IPS DF 6.9 (cell line): ENCODE measurements at regions not wholly inside any gene's neighbourhood (a gene's known extent, or its start where the extent isn't known, plus 50 kb on each side); places are given as distances from the start of the nearest gene placed in this dataset.
A peak's percentile ranks its signal among the peaks of the same experiment; 100 is the strongest.
"Not testable (repeated sequence)": the region's sequence is repeated elsewhere in the genome, so short reads cannot be mapped to it uniquely, and the experiment has no call there.

ENCODE experiments used
- DNase-seq: peaks from one replicate; pipeline ENCODE4 v3.0.0-alpha.2; 2013; ENCODE audit warnings: low read depth, low spot score
- H3K27ac ChIP-seq: one replicate; pipeline ENCODE4 v1.5.1; 2013; ENCODE audit warnings: low read length, control low read depth
- H3K27me3 ChIP-seq: 2 replicates; pipeline ENCODE4 v1.6.1; 2013; ENCODE audit warnings: mild to moderate bottlenecking, low read length; ENCODE audit not compliant: control insufficient read depth, insufficient read depth
- H3K36me3 ChIP-seq: 2 replicates; pipeline ENCODE4 v1.6.1; 2013; ENCODE audit warnings: low read length; ENCODE audit not compliant: control insufficient read depth, insufficient read depth
- H3K4me1 ChIP-seq: 2 replicates; pipeline ENCODE4 v1.6.1; 2013; ENCODE audit warnings: low read length; ENCODE audit not compliant: control insufficient read depth, insufficient read depth
- H3K4me3 ChIP-seq: 2 replicates; pipeline ENCODE4 v1.5.1; 2013; ENCODE audit warnings: mild to moderate bottlenecking, low read length
- H3K9me3 ChIP-seq: 2 replicates; pipeline ENCODE4 v1.6.1; 2013; ENCODE audit warnings: low read length, inconsistent platforms; ENCODE audit not compliant: control insufficient read depth, insufficient read depth
- WGBS: extraction: QIAGEN DNeasy Blood & Tissue Kit; methylation state at CpG from one replicate; pipeline ENCODE4 v1.1.7; 2013; ENCODE audit warnings: mixed read lengths, missing lambda C conversion rate; ENCODE audit not compliant: insufficient read length, insufficient coverage; 5-methylcytosine and 5-hydroxymethylcytosine counted together

DNA sequence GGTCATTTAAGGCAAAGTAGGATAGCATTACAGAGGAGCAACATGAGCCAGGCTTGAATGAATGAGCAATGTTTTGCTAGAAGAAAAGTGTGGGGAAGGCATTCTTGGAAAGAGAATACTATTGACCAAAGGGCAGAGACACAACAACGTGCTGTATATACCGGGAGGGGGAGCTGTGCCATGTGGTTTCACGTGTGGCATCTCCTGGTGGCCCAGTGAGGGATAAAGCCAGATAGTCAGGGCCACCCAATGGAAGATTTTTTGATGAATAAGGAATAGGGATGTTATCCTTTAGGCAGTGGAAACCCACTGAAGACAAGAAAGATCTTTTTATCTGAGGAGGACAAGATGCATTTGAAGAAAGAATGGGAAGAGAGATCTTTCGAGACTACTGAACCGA is 90.2 kb downstream of the ATP6V0E2 start:
- H3K36me3 ChIP-seq, DNase-seq, H3K4me1 ChIP-seq, H3K27ac ChIP-seq, H3K9me3 ChIP-seq, H3K4me3 ChIP-seq, H3K27me3 ChIP-seq: not testable (repeated sequence)
- WGBS, result no CpG with 5 or more reads among the region's 5 CpGs

DNA sequence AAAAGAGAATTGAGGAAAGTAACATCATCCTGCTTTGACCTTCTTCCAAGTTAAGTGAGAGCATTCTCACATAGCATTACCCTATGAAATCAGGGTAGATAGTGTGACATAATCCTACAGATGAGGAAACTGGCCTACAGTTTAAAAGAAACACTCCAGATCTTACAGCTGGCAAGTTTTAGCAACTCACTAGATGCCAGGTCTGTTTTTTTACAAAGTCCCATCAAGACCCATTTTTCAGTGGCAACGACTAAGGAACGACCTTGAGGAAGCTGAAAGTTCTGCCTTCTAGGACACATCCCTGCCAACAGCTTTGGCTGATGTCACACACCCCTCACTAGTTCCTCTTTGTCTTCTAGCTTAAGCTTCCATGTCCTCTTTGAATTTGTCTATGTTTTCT is 92.7 kb downstream of the ATP6V0E2 start:
- not testable (repeated sequence) for DNase-seq

DNA sequence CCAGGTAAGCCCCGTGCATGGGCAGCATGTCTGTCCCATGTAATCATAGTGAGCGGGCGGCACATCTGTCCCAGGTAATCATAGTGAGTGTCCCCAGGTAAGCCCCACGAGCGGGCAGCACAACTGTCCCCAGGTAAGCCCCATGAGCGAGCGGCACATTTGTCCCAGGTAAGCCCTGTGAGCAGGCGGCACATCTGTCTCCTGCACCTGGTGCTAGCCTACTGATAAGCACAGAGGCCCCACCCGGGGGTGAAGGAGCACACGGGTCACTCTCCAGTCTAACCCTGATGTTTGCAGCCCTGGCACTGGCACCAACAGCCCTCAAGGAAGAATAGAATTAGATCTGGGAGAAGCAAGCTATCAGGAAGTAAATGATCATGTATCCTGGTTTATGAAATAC is 99.2 kb downstream of the ATP6V0E2 start:
- not testable (repeated sequence) for H3K27ac ChIP-seq, H3K27me3 ChIP-seq, H3K36me3 ChIP-seq, H3K9me3 ChIP-seq, H3K4me3 ChIP-seq, H3K4me1 ChIP-seq, DNase-seq
- no CpG with 5 or more reads among the region's 10 CpGs for WGBS

More for the DNA sequence above, 92.7 kb downstream of the ATP6V0E2 start:
- H3K27ac ChIP-seq, H3K4me3 ChIP-seq, H3K27me3 ChIP-seq, H3K9me3 ChIP-seq, H3K4me1 ChIP-seq, H3K36me3 ChIP-seq: not testable (repeated sequence)
- no CpG with 5 or more reads among the region's 2 CpGs for WGBS

DNA sequence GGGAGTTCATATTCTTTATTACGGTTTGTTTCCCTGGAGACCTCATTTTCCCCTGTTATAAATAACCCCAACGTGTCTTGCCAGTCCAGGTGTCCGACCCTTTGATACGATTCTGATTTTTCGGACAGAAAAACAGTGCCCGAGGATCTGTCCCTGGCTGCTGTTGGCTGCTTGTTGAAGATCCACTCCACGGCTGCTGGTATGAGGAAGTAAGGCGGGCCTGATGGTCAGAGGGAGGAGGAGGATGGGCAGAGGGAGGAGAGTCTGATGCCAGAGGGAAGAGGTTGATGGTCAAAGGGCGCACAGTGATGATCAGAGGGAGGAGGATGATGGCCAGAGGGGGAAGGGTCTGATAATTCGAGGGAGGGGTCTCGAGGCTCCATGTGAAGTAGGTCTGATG is 99.9 kb downstream of the ATP6V0E2 start:
- H3K4me3 ChIP-seq, H3K36me3 ChIP-seq, H3K9me3 ChIP-seq, H3K4me1 ChIP-seq, H3K27ac ChIP-seq, H3K27me3 ChIP-seq, DNase-seq: not testable (repeated sequence)
- WGBS, result no CpG with 5 or more reads among the region's 11 CpGs

DNA sequence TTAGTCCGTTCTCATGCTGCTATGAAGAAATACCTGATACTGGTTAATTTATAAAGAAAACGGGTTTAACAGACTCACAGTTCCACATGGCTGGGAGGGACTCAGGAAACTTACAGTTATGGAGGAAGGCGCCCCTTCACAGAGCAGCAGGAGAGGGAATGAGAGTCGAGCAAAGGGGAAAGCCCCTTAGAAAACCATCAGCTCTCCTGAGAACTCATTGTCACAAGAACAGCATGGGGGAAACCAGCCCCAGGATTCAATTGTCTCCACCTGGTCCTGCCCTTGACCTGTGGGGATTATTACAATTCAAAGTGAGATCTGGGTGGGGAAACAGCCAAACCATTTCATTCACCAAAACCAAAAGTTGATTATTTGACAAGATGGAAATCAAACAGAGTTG is 101.8 kb downstream of the ATP6V0E2 start:
- not testable (repeated sequence) for H3K9me3 ChIP-seq, H3K4me1 ChIP-seq, H3K27me3 ChIP-seq, H3K27ac ChIP-seq, H3K36me3 ChIP-seq, H3K4me3 ChIP-seq
- peak; percentile 13 for DNase-seq
- no CpG with 5 or more reads among the region's 4 CpGs for WGBS

DNA sequence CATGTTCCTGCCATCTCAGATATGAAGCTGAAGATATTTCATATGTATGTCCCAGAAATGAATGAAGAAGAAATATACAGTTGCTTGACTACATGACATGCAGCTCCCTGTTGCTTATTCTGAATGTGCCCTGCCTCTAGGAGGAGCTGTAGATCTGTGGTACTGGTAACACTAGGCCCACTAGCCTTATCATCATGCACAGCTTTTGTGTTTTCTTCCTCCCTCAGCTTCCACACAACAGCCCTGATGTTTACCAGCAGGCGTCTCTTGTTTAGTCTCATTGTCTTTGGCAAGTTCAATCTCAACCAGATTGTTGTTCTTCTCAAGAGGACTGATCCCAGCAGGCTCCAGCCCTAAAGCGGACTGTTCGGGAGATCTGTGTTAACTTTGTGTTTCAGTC is 104.8 kb downstream of the ATP6V0E2 start:
- DNase-seq, H3K36me3 ChIP-seq, H3K27me3 ChIP-seq, H3K9me3 ChIP-seq, H3K27ac ChIP-seq, H3K4me1 ChIP-seq, H3K4me3 ChIP-seq: not testable (repeated sequence)
- no CpG with 5 or more reads among the region's 3 CpGs for WGBS

DNA sequence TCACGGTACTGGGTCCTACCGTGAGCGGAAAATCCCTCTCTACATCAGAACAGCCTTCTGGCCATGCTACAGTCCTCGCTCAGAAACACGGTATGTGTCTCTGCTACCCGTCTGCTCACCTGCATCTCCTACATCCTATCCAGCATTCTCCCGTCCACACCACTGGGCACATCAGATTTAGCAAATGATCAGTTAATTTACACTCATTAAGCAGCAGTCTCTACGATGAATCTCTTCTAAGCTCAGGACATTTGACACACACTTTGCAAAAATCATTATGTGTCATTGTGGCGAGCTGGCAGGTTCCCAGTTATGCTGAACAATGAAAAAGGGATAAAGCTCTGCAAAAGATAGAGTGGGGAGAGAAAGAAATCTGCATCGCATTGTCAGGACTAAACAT is 105.2 kb downstream of the ATP6V0E2 start:
- not testable (repeated sequence) for DNase-seq, H3K27ac ChIP-seq, H3K27me3 ChIP-seq, H3K4me3 ChIP-seq, H3K9me3 ChIP-seq, H3K36me3 ChIP-seq, H3K4me1 ChIP-seq
- no CpG with 5 or more reads among the region's 10 CpGs for WGBS

DNA sequence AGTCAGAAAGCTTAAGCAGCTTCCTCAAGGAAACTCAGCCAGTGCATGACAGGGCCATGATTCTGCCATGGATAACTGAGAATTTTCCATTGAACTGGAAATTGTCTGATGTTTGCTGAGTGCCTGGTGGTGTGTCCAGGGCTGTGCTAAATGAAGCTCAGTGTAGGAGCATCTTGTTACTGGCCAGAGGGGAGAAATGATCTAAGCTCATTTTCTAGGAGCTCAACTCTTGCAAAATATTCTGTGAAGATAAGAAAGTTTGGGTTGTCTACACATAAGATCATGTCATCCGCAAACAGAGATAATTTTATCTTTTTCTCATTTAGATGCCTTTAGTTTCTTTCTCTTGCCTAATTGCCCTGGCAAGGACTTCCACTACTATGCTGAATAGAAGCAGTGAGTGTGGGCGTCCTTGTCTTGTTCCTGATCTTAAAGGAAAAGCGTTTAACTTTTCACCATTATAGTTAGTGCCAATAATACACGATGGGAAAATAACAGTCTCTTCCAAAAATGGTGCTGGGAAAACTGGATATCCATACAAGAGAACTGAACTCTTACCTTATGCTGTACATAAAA is 108.9 kb downstream of the ATP6V0E2 start:
- H3K4me3 ChIP-seq, H3K4me1 ChIP-seq, H3K36me3 ChIP-seq, H3K9me3 ChIP-seq, H3K27ac ChIP-seq, H3K27me3 ChIP-seq, DNase-seq: not testable (repeated sequence)
- WGBS, result no CpG with 5 or more reads among the region's 4 CpGs

DNA sequence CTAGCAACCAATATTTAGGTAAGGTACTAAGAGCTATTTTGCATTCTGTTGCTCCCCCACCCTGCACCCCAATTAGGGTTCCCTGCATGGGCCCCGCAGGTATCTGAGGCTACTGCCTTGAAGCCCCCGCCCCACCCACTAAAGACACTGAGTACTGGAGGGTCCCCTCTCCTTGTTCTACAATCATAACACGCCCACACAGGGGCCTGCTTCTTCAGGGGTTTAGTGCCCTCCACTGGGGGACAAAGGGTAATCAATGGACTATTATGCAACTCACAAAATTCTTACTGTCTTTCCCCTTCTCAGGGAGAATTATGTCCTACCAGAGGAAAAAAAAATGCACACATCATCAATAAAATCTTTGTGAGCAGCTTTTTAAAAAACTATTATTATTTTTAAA is 113.1 kb downstream of the ATP6V0E2 start:
- H3K36me3 ChIP-seq, result not testable (repeated sequence)
- WGBS, result no CpG with 5 or more reads among the region's 3 CpGs

DNA sequence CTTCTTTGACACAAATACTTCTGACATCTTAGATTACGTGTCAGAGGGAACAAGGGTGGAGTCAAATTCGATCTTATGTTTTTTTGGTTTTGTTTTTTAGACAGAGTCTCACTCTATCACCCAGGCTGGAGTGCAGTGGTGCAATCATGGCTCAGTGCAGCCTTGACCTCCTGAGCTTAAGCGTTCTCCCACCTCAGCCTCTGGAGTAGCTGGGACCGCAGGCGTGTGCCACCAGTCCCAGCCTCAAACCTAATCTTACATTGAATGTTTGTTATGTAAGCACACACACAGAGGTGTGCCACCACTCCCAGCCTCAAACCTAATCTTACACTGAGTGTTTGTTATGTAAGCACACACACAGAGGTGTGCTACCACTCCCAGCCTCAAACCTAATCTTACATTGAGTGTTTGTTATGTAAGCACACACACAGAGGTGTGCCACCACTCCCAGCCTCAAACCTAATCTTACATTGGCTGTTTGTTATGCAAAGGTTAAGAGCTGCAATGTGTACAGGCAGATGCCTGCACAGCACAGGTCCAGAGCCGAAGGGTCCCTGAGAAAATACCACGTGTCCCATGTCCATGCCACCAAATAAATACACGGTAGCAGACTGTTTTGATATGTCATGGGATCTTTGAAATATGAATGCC is 118.0 kb downstream of the ATP6V0E2 start:
- DNase-seq, H3K4me1 ChIP-seq, H3K36me3 ChIP-seq, H3K27me3 ChIP-seq, H3K27ac ChIP-seq, H3K4me3 ChIP-seq, H3K9me3 ChIP-seq: not testable (repeated sequence)
- no CpG with 5 or more reads among the region's 8 CpGs for WGBS

More for the DNA sequence above, 113.1 kb downstream of the ATP6V0E2 start:
- H3K27ac ChIP-seq, H3K27me3 ChIP-seq, DNase-seq, H3K4me3 ChIP-seq, H3K9me3 ChIP-seq, H3K4me1 ChIP-seq: not testable (repeated sequence)

DNA sequence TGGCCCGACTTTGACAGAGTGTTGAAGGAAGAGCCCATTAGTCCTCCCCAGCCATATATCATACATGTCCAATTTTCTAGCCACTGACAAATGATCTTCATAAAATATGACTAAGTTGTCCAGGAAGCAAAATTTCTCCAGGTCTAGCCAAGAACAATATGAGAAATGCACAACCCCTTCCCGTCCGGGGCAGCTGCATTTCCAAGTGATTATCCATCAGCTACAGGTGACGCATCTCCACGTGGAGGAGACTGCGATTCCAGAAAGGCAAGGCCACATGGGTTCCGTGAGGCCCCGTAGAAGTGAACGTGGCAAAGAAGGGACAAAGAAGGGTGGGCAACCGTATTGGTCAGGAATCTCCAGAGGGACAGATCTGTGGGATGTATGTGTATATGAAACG is 118.6 kb downstream of the ATP6V0E2 start:
- H3K27me3 ChIP-seq, H3K9me3 ChIP-seq, H3K4me3 ChIP-seq, DNase-seq, H3K4me1 ChIP-seq, H3K27ac ChIP-seq, H3K36me3 ChIP-seq: not testable (repeated sequence)
- no CpG with 5 or more reads among the region's 11 CpGs for WGBS
